Adrenal gland (tissue), 9 donors: ENCODE measurements at regions not wholly inside any gene's neighbourhood (a gene's known extent, or its start where the extent isn't known, plus 50 kb on each side); places are given as distances from the start of the nearest gene placed in this dataset.

Experiments
- DNase-seq, 7 donors: peaks; one replicate each; pipeline ENCODE4 v3.0.0-alpha.2; 2019 to 2020
- H3K27ac ChIP-seq, 5 donors: fragments of 200-600 bp; sonication (generic) in 4 of 5; 1 replicate in 3 of 5; 2 replicates in 2 of 5; pipeline versions ENCODE4 v1.5.1 to v1.8.0; 2016 to 2020; ENCODE audit warnings: mild to moderate bottlenecking in 1 of 5
- H3K27me3 ChIP-seq: fragments of 200-600 bp; 2 replicates; pipeline ENCODE4 v1.8.0; 2021
- H3K36me3 ChIP-seq, 2 donors: fragments of 200-600 bp; replicated peaks in 1 of 2; 1 replicate in 1 of 2; 2 replicates in 1 of 2; pipeline versions ENCODE4 v1.5.1 to v1.8.0; 2018 to 2022
- H3K4me1 ChIP-seq, 2 donors: fragments of 200-600 bp; replicated peaks in 1 of 2; 1 replicate in 1 of 2; 2 replicates in 1 of 2; pipeline versions ENCODE4 v1.5.1 to v1.8.0; 2018 to 2021
- H3K4me3 ChIP-seq, 4 donors: fragments of 200-600 bp; sonication (generic) in 3 of 4; one replicate each; pipeline ENCODE4 v1.5.1; 2016 to 2018
- H3K9me3 ChIP-seq, 3 donors: fragments of 200-600 bp; sonication (generic) in 1 of 3; replicated peaks in 1 of 3; 1 replicate in 2 of 3; 2 replicates in 1 of 3; pipeline versions ENCODE4 v1.5.1 to v1.8.0; 2016 to 2021
- CTCF ChIP-seq, 6 experiments: fragments of 450-650 bp in 4 of 6; fragments of 200-600 bp in 2 of 6; sonication (generic) in 1 of 6; IDR thresholded peaks; 1 replicate in 5 of 6; 2 replicates in 1 of 6; pipeline versions ENCODE4 v1.5.1 to v1.8.0; 2016 to 2021; ENCODE audit warnings: antibody characterized with exemption in 6 of 6, mild to moderate bottlenecking in 2 of 6, moderate library complexity in 1 of 6
- POLR2A ChIP-seq, 2 donors: fragments of 450-650 bp; IDR thresholded peaks; one replicate each; pipeline ENCODE4 v1.6.1; 2017; ENCODE audit warnings: antibody characterized with exemption in 2 of 2, mild to moderate bottlenecking in 2 of 2, moderate library complexity in 1 of 2
- WGBS, 4 donors: extraction: QIAGEN DNeasy Blood & Tissue Kit in 2 of 4; methylation state at CpG; one replicate each; pipeline versions ENCODE4 v1.1.5 to v1.1.7; 2013 to 2017; 5-methylcytosine and 5-hydroxymethylcytosine counted together
- intact Hi-C, 2 donors: fragments of 100-400 bp; cut with DNase I; formaldehyde crosslinking; loops; one replicate each; pipeline versions ENCODE4 v1.14.1 to v1.15.0; 2022 to 2023
- donor health status: healthy with polysubstance abuse.
- donor health status: Bipolar disorder and iron deficiency.
- donor health status: DM: yes; HTN: yes; CAD: no.
- donor health status: DM: no; HTN: no; CAD: no.
- donor health status: DM: no; HTN: no; CAD: no.

GRCh38 chr1:55380355-55380970, 165.3 kb upstream of the USP24 start:
- TF ChIP-seq CTCF (IDR thresholded peaks at IDR 0.05) (no peak), POLR2A (IDR thresholded peaks at IDR 0.05) (no peak)
- H3K9me3 ChIP-seq: no peaks in the 10 kb centered on the region

GRCh38 chr1:55378582-55378981, 163.4 kb upstream of the USP24 start:
- Histone ChIP-seq H3K27me3 (no peaks in the 10 kb centered on the region), H3K27ac (no peak overlapping the region), H3K4me1 (no peaks in the 10 kb centered on the region), H3K4me3 (no peak overlapping the region), H3K36me3 (no peaks in the 10 kb centered on the region), H3K9me3 (no peaks in the 10 kb centered on the region)
- TF ChIP-seq CTCF (IDR thresholded peaks at IDR 0.05) (peak; percentile 28 to 62 (median 47)), POLR2A (IDR thresholded peaks at IDR 0.05) (no peak)
- 41 to 51% (median 46%) methylated on average over 10 of the region's 10 CpGs for WGBS, 4 donors
- peak; percentile 21 to 79 (median 32) for DNase-seq
- intact Hi-C loops: loop anchor here (5.0 to 10.0 kb wide), 3 partner anchors 1204 to 1326 kb away; no protein-coding TSS in a partner anchor

More at GRCh38 chr1:55380355-55380970, 165.3 kb upstream of the USP24 start:
- 82 to 90% (median 85%) methylated on average over 3 to 4 of the region's 4 CpGs for whole genome bisulfite sequencing, 4 donors
- DNase-seq: no peak
- H3K4me1 ChIP-seq: no peaks in the 10 kb centered on the region
- H3K36me3 ChIP-seq: no peaks in the 10 kb centered on the region
- intact Hi-C loops: no loop called here
- H3K27ac ChIP-seq: no peak overlapping the region
- no peaks in the 10 kb centered on the region for H3K27me3 ChIP-seq
- H3K4me3 ChIP-seq: no peak overlapping the region

- WGBS, 4 donors: 82 to 97% (median 96%) methylated on average over 1 of the region's 1 CpG
- no peak for TF ChIP-seq POLR2A (IDR thresholded peaks at IDR 0.05)
These were observed 161.7 kb upstream of the USP24 start for GRCh38 chr1:55376897-55377296.

GRCh38 chr1:55375617-55376258, 160.6 kb upstream of the USP24 start:
- H3K4me1 ChIP-seq: no peaks in the 10 kb centered on the region
- no peaks in the 10 kb centered on the region for H3K36me3 ChIP-seq
- intact Hi-C loops: loop anchor here (5.0 to 10.0 kb wide), 3 partner anchors 1207 to 1329 kb away; no protein-coding TSS in a partner anchor
- H3K27ac ChIP-seq: peak overlapping the region in 1 of 5 donors; percentile 9
- H3K4me3 ChIP-seq: no peak overlapping the region
- peak in 6 of 7 donors; percentile 23 to 63 (median 46) for DNase-seq
- no peaks in the 10 kb centered on the region for H3K9me3 ChIP-seq
- no peaks in the 10 kb centered on the region for H3K27me3 ChIP-seq
- 21 to 33% (median 28%) methylated on average over 4 of the region's 4 CpGs for WGBS, 4 donors
- TF ChIP-seq CTCF (IDR thresholded peaks at IDR 0.05) (peak; percentile 64 to 95 (median 84)), POLR2A (IDR thresholded peaks at IDR 0.05) (no peak)

More at GRCh38 chr1:55376897-55377296, 161.7 kb upstream of the USP24 start:
- intact Hi-C loops: loop anchor here (5.0 to 10.0 kb wide), 3 partner anchors 1205 to 1328 kb away; no protein-coding TSS in a partner anchor
- DNase-seq: no peak
- H3K27ac ChIP-seq: no peak overlapping the region
- H3K27me3 ChIP-seq: no peaks in the 10 kb centered on the region
- no peaks in the 10 kb centered on the region for H3K4me1 ChIP-seq
- H3K9me3 ChIP-seq: no peaks in the 10 kb centered on the region
- no peak overlapping the region for H3K4me3 ChIP-seq
- no peaks in the 10 kb centered on the region for H3K36me3 ChIP-seq
